K562 (cell line): ENCODE measurements at regions not wholly inside any gene's neighbourhood (a gene's known extent, or its start where the extent isn't known, plus 50 kb on each side); places are given as distances from the start of the nearest gene placed in this dataset.

Experiments
- ATAC-seq: fragments of 200-7000 bp; cut with Tn5 transposase; 3 replicates; pipeline ENCODE4 v1.9.1; 2020; ENCODE audit warnings: moderate library complexity
- BruUV-seq: library from RNA; stranded (reverse); fragments of 400-500 nt; replicated peaks from 2 replicates; lab custom pipeline; 2021; lab: Mats Ljungman, UMichigan
- CTCF ChIA-PET: fragments of 300-600 bp; formaldehyde crosslinking; extraction: SDS; loops from one replicate; lab custom pipeline; 2021; ENCODE audit warnings: low intra/inter-chr PET ratio; lab: Yijun Ruan, JAX
- POLR2A ChIA-PET: fragments of 300-600, 350-650 bp; sonication (Branson Sonifier 250); formaldehyde crosslinking; extraction: SDS; loops from one replicate; lab custom pipeline; 2021; ENCODE audit warnings: antibody characterized with exemption, inconsistent platforms; lab: Yijun Ruan, JAX
- DNase-seq, 4 experiments: peaks; one replicate each; pipeline versions ENCODE4 v3.0.0 to v3.0.0-alpha.2; 2011 to 2018; ENCODE audit warnings: low spot score in 3 of 4, mixed read lengths in 3 of 4; ENCODE audit errors: extremely low read depth in 1 of 4
- FAIRE-seq: peaks from 2 replicates; lab custom pipeline; 2011; peaks lifted over from hg19 to GRCh38; lab: Jason Lieb, UNC
- H2AFZ ChIP-seq: 2 replicates; pipeline ENCODE4 v1.6.0; 2011; ENCODE audit warnings: low read depth, low read length, control low read depth, inconsistent platforms
- H3K27ac ChIP-seq: fragments of 200-600 bp; 3 replicates; pipeline ENCODE4 v1.8.0; 2011; ENCODE audit warnings: low read depth, mild to moderate bottlenecking, control low read depth, inconsistent platforms, low read length, moderate library complexity, mixed read lengths; ENCODE audit errors: extremely low read depth
- H3K27me3 ChIP-seq, 2 experiments: fragments of 300-600 bp in 1 of 2; 2 replicates in 1 of 2; 3 replicates in 1 of 2; pipeline versions ENCODE4 v1.6.0 to v1.8.0; 2011; ENCODE audit warnings: inconsistent platforms in 2 of 2, low read length in 2 of 2, mild to moderate bottlenecking in 1 of 2, mixed read lengths in 1 of 2, moderate library complexity in 1 of 2; ENCODE audit not compliant: control insufficient read depth in 2 of 2, insufficient read depth in 2 of 2
- H3K36me3 ChIP-seq: fragments of 300-600 bp; 3 replicates; pipeline ENCODE4 v1.8.0; 2011; ENCODE audit warnings: mild to moderate bottlenecking, low read length, inconsistent platforms; ENCODE audit not compliant: control insufficient read depth, insufficient read depth
- H3K4me1 ChIP-seq, 2 experiments: fragments of 200-600 bp in 1 of 2; replicated peaks in 1 of 2; 2 replicates in 1 of 2; 3 replicates in 1 of 2; pipeline versions ENCODE4 v1.5.1 to v1.8.0; 2011; ENCODE audit warnings: inconsistent platforms in 2 of 2, low read length in 2 of 2, mild to moderate bottlenecking in 1 of 2, mixed read lengths in 1 of 2, moderate library complexity in 1 of 2; ENCODE audit not compliant: control insufficient read depth in 2 of 2, insufficient read depth in 2 of 2
- H3K4me2 ChIP-seq: 2 replicates; pipeline ENCODE4 v1.6.1; 2011; ENCODE audit warnings: low read length, control low read depth, inconsistent platforms, mixed read lengths; ENCODE audit not compliant: insufficient read depth
- H3K4me3 ChIP-seq: fragments of 200-600 bp; sonication (generic), shearing (Covaris generic); 2 replicates; pipeline ENCODE4 v1.5.1; 2016; ENCODE audit warnings: control low read depth, inconsistent platforms
- H3K79me2 ChIP-seq: fragments of 200-600 bp; 3 replicates; pipeline ENCODE4 v1.8.0; 2011; ENCODE audit warnings: low read length, inconsistent platforms; ENCODE audit not compliant: control insufficient read depth, insufficient read depth
- H3K9ac ChIP-seq, 2 experiments: 2 replicates each; pipeline versions ENCODE4 v1.6.0 to v1.6.1; 2011; ENCODE audit warnings: low read depth in 2 of 2, low read length in 2 of 2, control low read depth in 1 of 2, inconsistent platforms in 1 of 2, mild to moderate bottlenecking in 1 of 2, mixed read lengths in 1 of 2; ENCODE audit not compliant: insufficient read depth in 1 of 2
- H3K9me1 ChIP-seq: one replicate; pipeline ENCODE4 v1.6.0; 2011; ENCODE audit warnings: inconsistent platforms, mild to moderate bottlenecking, low read length, moderate library complexity; ENCODE audit not compliant: control insufficient read depth, insufficient read depth
- H3K9me3 ChIP-seq: replicated peaks from 2 replicates; pipeline ENCODE4 v1.5.1; 2011; ENCODE audit warnings: low read depth, low read length, inconsistent platforms; ENCODE audit not compliant: control insufficient read depth, insufficient read depth
- H4K20me1 ChIP-seq: replicated peaks from 2 replicates; pipeline ENCODE4 v1.6.1; 2011; ENCODE audit warnings: low read length, inconsistent platforms, mixed read lengths; ENCODE audit not compliant: control insufficient read depth, insufficient read depth
- EP400 ChIP-seq: fragments of 450-650 bp; IDR thresholded peaks from 2 replicates; pipeline ENCODE4 v1.6.1; 2017; ENCODE audit warnings: antibody characterized with exemption, mild to moderate bottlenecking, moderate library complexity
- FUS ChIP-seq: fragments of 200-400 bp; formaldehyde crosslinking; optimal IDR thresholded peaks from 2 replicates; pipeline ENCODE3; 2017; ENCODE audit warnings: low read depth, low read length
- GABPA ChIP-seq: fragments of 200-800 bp; sonication (Bioruptor generic); conservative IDR thresholded peaks from 2 replicates; pipeline ENCODE4 v1.6.1; 2016; ENCODE audit warnings: low read depth, missing genetic modification characterization, missing compliant biosample characterization
- GABPB1 ChIP-seq: sonication (generic); formaldehyde crosslinking; IDR thresholded peaks from 2 replicates; pipeline ENCODE4 v1.8.0; 2022; ENCODE audit warnings: mild to moderate bottlenecking, missing genetic modification reagents
- HIVEP1 ChIP-seq: fragments of 250-450 bp; sonication (Bioruptor Pico); IDR thresholded peaks from 2 replicates; pipeline ENCODE4 v1.4.0; 2020; ENCODE audit warnings: mild to moderate bottlenecking
- HMG20A ChIP-seq: fragments of 450-650 bp; formaldehyde crosslinking; conservative IDR thresholded peaks from 2 replicates; pipeline ENCODE4 v1.4.0; 2020; ENCODE audit warnings: mild to moderate bottlenecking, mixed read lengths
- HSF4 ChIP-seq: fragments of 250-450 bp; sonication (Bioruptor Pico); IDR thresholded peaks from 2 replicates; pipeline ENCODE4 v2.1.2; 2022; ENCODE audit warnings: mild to moderate bottlenecking, moderate library complexity, borderline replicate concordance
- KLF10 ChIP-seq: fragments of 250-450 bp; sonication (Bioruptor Pico); IDR thresholded peaks from 2 replicates; pipeline ENCODE4 v1.6.1; 2021; ENCODE audit warnings: matching md5 sums
- NR2F6 ChIP-seq: fragments of 450-650 bp; formaldehyde crosslinking; IDR thresholded peaks from 2 replicates; pipeline ENCODE4 v1.4.0; 2020; ENCODE audit warnings: mild to moderate bottlenecking
- PHF8 ChIP-seq: fragments of 200-600 bp; sonication (generic); IDR thresholded peaks from 2 replicates; pipeline ENCODE4 v1.6.1; 2012; ENCODE audit warnings: mixed run types, mild to moderate bottlenecking, inconsistent platforms, low read length, moderate library complexity, borderline replicate concordance
- SMAD2 ChIP-seq: fragments of 150-350 bp; IDR thresholded peaks from 2 replicates; pipeline ENCODE4 v1.6.1; 2014; ENCODE audit warnings: low read depth, mild to moderate bottlenecking, low read length
- WHSC1 ChIP-seq: IDR thresholded peaks from one replicate; pipeline ENCODE4 v1.6.1; 2012; ENCODE audit warnings: low read length, control low read depth, inconsistent platforms
- in situ Hi-C: fragments of 300-500 bp; cut with MboI; formaldehyde crosslinking; loops from 4 replicates; pipeline ENCODE4 v1.15.0; 2018; ENCODE audit warnings: inconsistent platforms, mixed read lengths
- intact Hi-C: fragments of 100-400 bp; cut with micrococcal nuclease; formaldehyde crosslinking; loops from 2 replicates; pipeline ENCODE4 v1.14.2; 2022
- TF ChIP-seq, protein P1 (sequence below): fragments of 450-650 bp; IDR thresholded peaks from 2 replicates; pipeline ENCODE4 v1.6.1; 2016; ENCODE audit warnings: missing biosample characterization, missing genetic modification characterization
- TF ChIP-seq, protein P2 (sequence below): sonication (generic); formaldehyde crosslinking; IDR thresholded peaks from 2 replicates; pipeline ENCODE4 v1.8.1; 2022; ENCODE audit warnings: missing genetic modification reagents
- TF ChIP-seq, protein P3 (sequence below): fragments of 250-450 bp; sonication (Bioruptor Pico); IDR thresholded peaks from 2 replicates; pipeline ENCODE4 v1.9.0; 2021; ENCODE audit warnings: mild to moderate bottlenecking
- TF ChIP-seq, protein P4 (sequence below): fragments of 250-450 bp; sonication (Bioruptor Pico); IDR thresholded peaks from 2 replicates; pipeline ENCODE4 v1.8.0; 2021; ENCODE audit warnings: mild to moderate bottlenecking, moderate library complexity
- TF ChIP-seq, protein P5 (sequence below): fragments of 450-650 bp; IDR thresholded peaks from 2 replicates; pipeline ENCODE4 v1.6.1; 2016; ENCODE audit warnings: mild to moderate bottlenecking

DNA sequence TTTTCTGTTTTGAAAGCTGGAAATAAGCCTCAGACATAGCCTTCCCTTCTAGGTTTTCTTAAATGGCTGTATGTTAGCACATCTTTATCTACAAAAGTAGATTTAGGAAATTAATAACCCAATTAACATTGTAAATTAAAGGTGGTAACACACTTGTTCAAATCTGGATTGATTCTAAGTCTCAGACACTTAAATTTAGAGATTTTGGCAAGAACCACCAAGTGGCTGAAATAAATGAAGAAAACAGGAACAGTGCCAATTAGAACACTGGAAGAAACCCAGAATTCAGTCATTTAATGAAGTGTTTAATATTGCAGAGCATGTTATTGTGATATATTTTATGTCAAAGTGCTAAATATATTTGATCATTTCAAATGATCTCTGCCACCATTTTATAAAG lies 628.2 kb downstream of the USP25 start:
- H3K27me3 ChIP-seq: no peaks in the 10 kb centered on the region
- H3K4me3 ChIP-seq: no peak overlapping the region
- H4K20me1 ChIP-seq: no peaks in the 10 kb centered on the region
- no TSS peak for BruUV-seq
- ChIA-PET CTCF (no interaction called here), POLR2A (no interaction called here)
- no peak for FAIRE-seq
- DNase-seq: no peak
- no peaks in the 10 kb centered on the region for H3K9me3 ChIP-seq
- no peaks in the 10 kb centered on the region for H3K9me1 ChIP-seq
- no peak overlapping the region for H3K4me2 ChIP-seq
- H2AFZ ChIP-seq: no peak overlapping the region
- no peak for TF ChIP-seq PHF8
- no peak for TF ChIP-seq GABPA (tag)
- TF ChIP-seq, protein P1, sequence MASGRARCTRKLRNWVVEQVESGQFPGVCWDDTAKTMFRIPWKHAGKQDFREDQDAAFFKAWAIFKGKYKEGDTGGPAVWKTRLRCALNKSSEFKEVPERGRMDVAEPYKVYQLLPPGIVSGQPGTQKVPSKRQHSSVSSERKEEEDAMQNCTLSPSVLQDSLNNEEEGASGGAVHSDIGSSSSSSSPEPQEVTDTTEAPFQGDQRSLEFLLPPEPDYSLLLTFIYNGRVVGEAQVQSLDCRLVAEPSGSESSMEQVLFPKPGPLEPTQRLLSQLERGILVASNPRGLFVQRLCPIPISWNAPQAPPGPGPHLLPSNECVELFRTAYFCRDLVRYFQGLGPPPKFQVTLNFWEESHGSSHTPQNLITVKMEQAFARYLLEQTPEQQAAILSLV (tag): no peak
- TF ChIP-seq, protein P2, sequence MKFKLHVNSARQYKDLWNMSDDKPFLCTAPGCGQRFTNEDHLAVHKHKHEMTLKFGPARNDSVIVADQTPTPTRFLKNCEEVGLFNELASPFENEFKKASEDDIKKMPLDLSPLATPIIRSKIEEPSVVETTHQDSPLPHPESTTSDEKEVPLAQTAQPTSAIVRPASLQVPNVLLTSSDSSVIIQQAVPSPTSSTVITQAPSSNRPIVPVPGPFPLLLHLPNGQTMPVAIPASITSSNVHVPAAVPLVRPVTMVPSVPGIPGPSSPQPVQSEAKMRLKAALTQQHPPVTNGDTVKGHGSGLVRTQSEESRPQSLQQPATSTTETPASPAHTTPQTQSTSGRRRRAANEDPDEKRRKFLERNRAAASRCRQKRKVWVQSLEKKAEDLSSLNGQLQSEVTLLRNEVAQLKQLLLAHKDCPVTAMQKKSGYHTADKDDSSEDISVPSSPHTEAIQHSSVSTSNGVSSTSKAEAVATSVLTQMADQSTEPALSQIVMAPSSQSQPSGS (CRISPR knock-in tag): no peak
- no peak for TF ChIP-seq WHSC1
- TF ChIP-seq HMG20A (CRISPR knock-in tag): no peak
- TF ChIP-seq, protein P3, sequence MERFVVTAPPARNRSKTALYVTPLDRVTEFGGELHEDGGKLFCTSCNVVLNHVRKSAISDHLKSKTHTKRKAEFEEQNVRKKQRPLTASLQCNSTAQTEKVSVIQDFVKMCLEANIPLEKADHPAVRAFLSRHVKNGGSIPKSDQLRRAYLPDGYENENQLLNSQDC (CRISPR knock-in tag): no peak
- no peak for TF ChIP-seq NR2F6 (CRISPR knock-in tag)
- TF ChIP-seq HIVEP1: no peak
- TF ChIP-seq, protein P4, sequence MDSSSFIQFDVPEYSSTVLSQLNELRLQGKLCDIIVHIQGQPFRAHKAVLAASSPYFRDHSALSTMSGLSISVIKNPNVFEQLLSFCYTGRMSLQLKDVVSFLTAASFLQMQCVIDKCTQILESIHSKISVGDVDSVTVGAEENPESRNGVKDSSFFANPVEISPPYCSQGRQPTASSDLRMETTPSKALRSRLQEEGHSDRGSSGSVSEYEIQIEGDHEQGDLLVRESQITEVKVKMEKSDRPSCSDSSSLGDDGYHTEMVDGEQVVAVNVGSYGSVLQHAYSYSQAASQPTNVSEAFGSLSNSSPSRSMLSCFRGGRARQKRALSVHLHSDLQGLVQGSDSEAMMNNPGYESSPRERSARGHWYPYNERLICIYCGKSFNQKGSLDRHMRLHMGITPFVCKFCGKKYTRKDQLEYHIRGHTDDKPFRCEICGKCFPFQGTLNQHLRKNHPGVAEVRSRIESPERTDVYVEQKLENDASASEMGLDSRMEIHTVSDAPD (CRISPR knock-in tag): no peak
- no peak for TF ChIP-seq FUS
- no peak for TF ChIP-seq GABPB1 (CRISPR knock-in tag)
- TF ChIP-seq KLF10 (CRISPR knock-in tag): no peak
- TF ChIP-seq HSF4 (CRISPR knock-in tag): no peak
- no peak for TF ChIP-seq SMAD2
- TF ChIP-seq EP400: no peak
- TF ChIP-seq, protein P5, sequence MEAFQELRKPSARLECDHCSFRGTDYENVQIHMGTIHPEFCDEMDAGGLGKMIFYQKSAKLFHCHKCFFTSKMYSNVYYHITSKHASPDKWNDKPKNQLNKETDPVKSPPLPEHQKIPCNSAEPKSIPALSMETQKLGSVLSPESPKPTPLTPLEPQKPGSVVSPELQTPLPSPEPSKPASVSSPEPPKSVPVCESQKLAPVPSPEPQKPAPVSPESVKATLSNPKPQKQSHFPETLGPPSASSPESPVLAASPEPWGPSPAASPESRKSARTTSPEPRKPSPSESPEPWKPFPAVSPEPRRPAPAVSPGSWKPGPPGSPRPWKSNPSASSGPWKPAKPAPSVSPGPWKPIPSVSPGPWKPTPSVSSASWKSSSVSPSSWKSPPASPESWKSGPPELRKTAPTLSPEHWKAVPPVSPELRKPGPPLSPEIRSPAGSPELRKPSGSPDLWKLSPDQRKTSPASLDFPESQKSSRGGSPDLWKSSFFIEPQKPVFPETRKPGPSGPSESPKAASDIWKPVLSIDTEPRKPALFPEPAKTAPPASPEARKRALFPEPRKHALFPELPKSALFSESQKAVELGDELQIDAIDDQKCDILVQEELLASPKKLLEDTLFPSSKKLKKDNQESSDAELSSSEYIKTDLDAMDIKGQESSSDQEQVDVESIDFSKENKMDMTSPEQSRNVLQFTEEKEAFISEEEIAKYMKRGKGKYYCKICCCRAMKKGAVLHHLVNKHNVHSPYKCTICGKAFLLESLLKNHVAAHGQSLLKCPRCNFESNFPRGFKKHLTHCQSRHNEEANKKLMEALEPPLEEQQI: no peak
- TF ChIP-seq, all 486 proteins: peak for 0
- no peak for ATAC-seq
- Histone ChIP-seq H3K79me2 (no peaks in the 10 kb centered on the region), H3K4me1 (no peaks in the 10 kb centered on the region), H3K9ac (no peak overlapping the region), H3K36me3 (no peaks in the 10 kb centered on the region), H3K27ac (no peak overlapping the region)
- intact Hi-C loops: no loop called here
- in situ Hi-C loops: no loop called here
